SU-DHL-6 (cell line): ENCODE measurements at regions not wholly inside any gene's neighbourhood (a gene's known extent, or its start where the extent isn't known, plus 50 kb on each side); places are given as distances from the start of the nearest gene placed in this dataset.

ENCODE experiments used
- H2AFZ ChIP-seq: fragments of 200-600 bp; sonication (generic); 2 replicates; pipeline ENCODE4 v1.6.1; 2014; ENCODE audit warnings: low read depth, mild to moderate bottlenecking, moderate library complexity, mixed read lengths, antibody characterized with exemption, low read length; ENCODE audit not compliant: severe bottlenecking
- H3F3A ChIP-seq: fragments of 200-600 bp; shearing (Covaris generic); 2 replicates; pipeline ENCODE4 v1.6.0; 2016; ENCODE audit warnings: antibody characterized with exemption, mild to moderate bottlenecking; ENCODE audit not compliant: insufficient read depth
- H3K27ac ChIP-seq: fragments of 200-600 bp; sonication (generic); 2 replicates; pipeline ENCODE4 v1.5.1; 2016; ENCODE audit warnings: low read depth, mild to moderate bottlenecking, low read length, moderate library complexity, mixed read lengths
- H3K27me3 ChIP-seq: fragments of 200-600 bp; sonication (generic), shearing (Covaris generic); 2 replicates; pipeline ENCODE4 v1.6.0; 2014; ENCODE audit warnings: mild to moderate bottlenecking, low read length
- H3K36me3 ChIP-seq: fragments of 200-600 bp; sonication (generic); 2 replicates; pipeline ENCODE4 v1.6.1; 2014; ENCODE audit warnings: mild to moderate bottlenecking, low read length, mixed read lengths
- H3K4me2 ChIP-seq: fragments of 300-600, 200-600 bp; shearing (Covaris generic), sonication (generic); 2 replicates; pipeline ENCODE4 v1.6.0; 2014; ENCODE audit warnings: low read length, low read depth, mild to moderate bottlenecking; ENCODE audit not compliant: poor library complexity, severe bottlenecking
- H3K4me3 ChIP-seq: fragments of 200-600 bp; sonication (generic); 2 replicates; pipeline ENCODE4 v1.5.1; 2014; ENCODE audit warnings: antibody characterized with exemption, low read length, mild to moderate bottlenecking, mixed read lengths; ENCODE audit not compliant: insufficient read depth, poor library complexity, severe bottlenecking
- H3K79me2 ChIP-seq: fragments of 200-600 bp; sonication (generic); 2 replicates; pipeline ENCODE4 v1.6.1; 2014; ENCODE audit warnings: mild to moderate bottlenecking, low read length, moderate library complexity; ENCODE audit not compliant: insufficient read depth
- H3K9ac ChIP-seq: fragments of 200-600 bp; sonication (generic); 2 replicates; pipeline ENCODE4 v1.7.0; 2014; ENCODE audit warnings: mild to moderate bottlenecking, low read length
- H3K9me2 ChIP-seq: fragments of 200-600 bp; sonication (generic); replicated peaks from 2 replicates; pipeline ENCODE4 v1.6.1; 2014; ENCODE audit warnings: low read length; ENCODE audit not compliant: insufficient read depth
- H3K9me3 ChIP-seq: fragments of 200-600 bp; sonication (generic); 2 replicates; pipeline ENCODE4 v1.6.1; 2014; ENCODE audit warnings: low read length, mixed read lengths; ENCODE audit not compliant: insufficient read depth
- H4K20me1 ChIP-seq: fragments of 200-600 bp; sonication (generic); 2 replicates; pipeline ENCODE4 v1.6.1; 2014; ENCODE audit warnings: low read depth, mild to moderate bottlenecking, antibody characterized with exemption, low read length, moderate library complexity, mixed read lengths
- EZH2phosphoT487 ChIP-seq: fragments of 200-600 bp; sonication (generic), shearing (Covaris generic); conservative IDR thresholded peaks from 2 replicates; pipeline ENCODE4 v1.6.1; 2018; ENCODE audit warnings: mild to moderate bottlenecking, antibody characterized with exemption, low read length, moderate library complexity, mixed read lengths
- TF ChIP-seq, protein P1 (sequence below): fragments of 200-600 bp; sonication (generic); IDR thresholded peaks from one replicate; pipeline ENCODE4 v1.5.1; 2017; ENCODE audit warnings: antibody characterized with exemption, mild to moderate bottlenecking, low read length, moderate library complexity; ENCODE audit not compliant: insufficient read depth, poor library complexity, severe bottlenecking

DNA sequence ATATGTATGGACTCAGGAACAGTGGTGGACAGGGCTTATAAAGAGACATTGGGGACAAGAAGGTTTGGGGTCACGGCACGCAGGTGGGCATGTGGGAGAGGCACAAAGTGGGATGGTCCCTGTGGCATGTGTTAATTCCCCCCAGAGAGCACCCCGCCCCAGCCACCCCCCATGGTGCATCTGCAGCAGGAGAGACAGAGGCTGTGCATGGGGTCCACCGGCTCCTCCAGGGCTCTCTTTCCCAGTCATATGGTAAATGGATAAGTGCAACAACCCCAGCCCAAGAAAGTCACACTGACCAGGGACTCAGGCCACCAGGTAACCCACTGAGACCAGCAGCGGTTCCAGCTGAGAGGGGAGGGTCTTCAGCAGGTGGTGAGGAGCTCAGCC lies 242.1 kb downstream of the BCL11B start:
- no peak for TF ChIP-seq EZH2phosphoT487
- TF ChIP-seq, protein P1, sequence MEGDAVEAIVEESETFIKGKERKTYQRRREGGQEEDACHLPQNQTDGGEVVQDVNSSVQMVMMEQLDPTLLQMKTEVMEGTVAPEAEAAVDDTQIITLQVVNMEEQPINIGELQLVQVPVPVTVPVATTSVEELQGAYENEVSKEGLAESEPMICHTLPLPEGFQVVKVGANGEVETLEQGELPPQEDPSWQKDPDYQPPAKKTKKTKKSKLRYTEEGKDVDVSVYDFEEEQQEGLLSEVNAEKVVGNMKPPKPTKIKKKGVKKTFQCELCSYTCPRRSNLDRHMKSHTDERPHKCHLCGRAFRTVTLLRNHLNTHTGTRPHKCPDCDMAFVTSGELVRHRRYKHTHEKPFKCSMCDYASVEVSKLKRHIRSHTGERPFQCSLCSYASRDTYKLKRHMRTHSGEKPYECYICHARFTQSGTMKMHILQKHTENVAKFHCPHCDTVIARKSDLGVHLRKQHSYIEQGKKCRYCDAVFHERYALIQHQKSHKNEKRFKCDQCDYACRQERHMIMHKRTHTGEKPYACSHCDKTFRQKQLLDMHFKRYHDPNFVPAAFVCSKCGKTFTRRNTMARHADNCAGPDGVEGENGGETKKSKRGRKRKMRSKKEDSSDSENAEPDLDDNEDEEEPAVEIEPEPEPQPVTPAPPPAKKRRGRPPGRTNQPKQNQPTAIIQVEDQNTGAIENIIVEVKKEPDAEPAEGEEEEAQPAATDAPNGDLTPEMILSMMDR, result no peak
- Histone ChIP-seq H3K9me2 (no peaks in the 10 kb centered on the region), H3K4me2 (no peak overlapping the region), H3K79me2 (no peaks in the 10 kb centered on the region), H3K4me3 (no peak overlapping the region), H3F3A (no peaks in the 10 kb centered on the region), H3K36me3 (no peaks in the 10 kb centered on the region), H3K9me3 (no peaks in the 10 kb centered on the region), H3K27ac (no peak overlapping the region), H4K20me1 (no peaks in the 10 kb centered on the region), H2AFZ (no peak overlapping the region), H3K27me3 (no peaks in the 10 kb centered on the region), H3K9ac (no peak overlapping the region)

DNA sequence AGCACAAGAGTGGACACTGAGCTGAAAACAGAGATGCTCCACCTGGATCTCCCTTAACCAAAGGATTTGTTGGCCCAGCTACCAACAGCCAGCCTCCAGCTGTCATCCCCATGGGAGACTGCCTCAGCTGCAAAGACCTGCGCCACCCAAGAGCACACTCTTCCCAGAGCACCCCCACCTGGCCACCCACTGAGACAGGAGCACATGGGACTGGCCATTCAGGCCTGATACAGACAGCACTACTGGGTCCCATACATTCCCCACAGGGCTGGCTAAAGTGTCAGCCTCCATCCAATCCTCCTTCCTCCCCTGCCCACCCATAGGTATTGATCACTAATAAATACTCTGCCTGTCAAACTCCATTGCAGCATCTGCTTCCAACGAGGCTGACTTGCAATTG lies 241.5 kb downstream of the BCL11B start:
- H3K36me3 ChIP-seq, result no peaks in the 10 kb centered on the region
- no peak overlapping the region for H3K27ac ChIP-seq
- H3K27me3 ChIP-seq, result no peaks in the 10 kb centered on the region
- H3K4me3 ChIP-seq, result no peak overlapping the region
- no peaks in the 10 kb centered on the region for H4K20me1 ChIP-seq
- no peaks in the 10 kb centered on the region for H3K9me3 ChIP-seq
- no peaks in the 10 kb centered on the region for H3K9me2 ChIP-seq
- no peak overlapping the region for H3K9ac ChIP-seq
- no peak overlapping the region for H2AFZ ChIP-seq
- TF ChIP-seq, protein P1, result no peak
- no peak for TF ChIP-seq EZH2phosphoT487
- no peak overlapping the region for H3K4me2 ChIP-seq
- H3F3A ChIP-seq, result no peaks in the 10 kb centered on the region
- no peaks in the 10 kb centered on the region for H3K79me2 ChIP-seq

DNA sequence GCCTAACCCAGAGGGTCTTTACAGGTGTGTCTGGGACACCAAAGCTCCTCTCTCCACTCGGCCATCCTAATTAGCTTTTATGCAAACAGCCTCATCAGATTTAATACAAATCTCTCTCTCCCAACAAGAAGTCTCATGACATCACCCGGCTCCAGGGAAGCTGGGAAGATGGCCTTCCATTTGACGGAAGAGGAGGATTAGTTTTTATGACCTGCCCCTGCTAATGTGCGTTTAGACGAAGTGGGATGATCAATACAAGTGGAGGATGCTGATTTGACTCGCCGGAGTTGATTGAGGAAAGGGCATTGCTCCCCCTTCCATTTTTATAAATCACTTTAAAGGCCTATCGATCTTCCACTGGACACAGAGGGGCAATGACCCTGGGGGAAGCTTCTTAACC lies 239.2 kb downstream of the BCL11B start:
- Histone ChIP-seq H3K36me3 (no peaks in the 10 kb centered on the region), H3K9me3 (no peaks in the 10 kb centered on the region), H3K27me3 (no peaks in the 10 kb centered on the region), H3F3A (no peaks in the 10 kb centered on the region), H4K20me1 (no peaks in the 10 kb centered on the region), H3K9me2 (no peaks in the 10 kb centered on the region), H3K79me2 (no peaks in the 10 kb centered on the region), H2AFZ (no peak overlapping the region), H3K4me3 (no peak overlapping the region), H3K9ac (no peak overlapping the region), H3K4me2 (no peak overlapping the region), H3K27ac (no peak overlapping the region)
- TF ChIP-seq, protein P1, result no peak
- TF ChIP-seq EZH2phosphoT487, result no peak

DNA sequence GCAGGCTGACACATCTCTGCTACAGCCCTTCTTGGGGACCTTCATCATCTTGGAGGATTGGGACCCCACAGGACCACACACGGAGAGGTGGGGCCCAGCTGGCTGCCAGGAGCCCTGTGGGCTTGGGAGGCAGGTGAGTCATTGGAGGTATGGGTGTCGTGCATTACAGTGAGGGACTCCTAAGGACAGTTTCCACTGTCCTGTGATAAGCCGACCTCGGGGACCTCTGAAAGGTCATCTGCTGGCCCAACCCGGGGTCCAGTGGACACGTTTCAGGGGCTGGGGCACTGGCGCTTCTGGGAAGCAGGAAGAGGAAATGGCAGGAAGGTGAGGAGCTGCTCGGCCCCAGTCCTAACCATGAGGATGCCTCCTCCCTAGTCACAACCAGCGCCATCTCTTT lies 238.0 kb downstream of the BCL11B start:
- Histone ChIP-seq H2AFZ (no peak overlapping the region), H3K27me3 (no peaks in the 10 kb centered on the region), H3K4me3 (no peak overlapping the region), H3K9me3 (no peaks in the 10 kb centered on the region), H3F3A (no peaks in the 10 kb centered on the region), H3K4me2 (no peak overlapping the region), H3K9me2 (no peaks in the 10 kb centered on the region), H3K36me3 (no peaks in the 10 kb centered on the region), H3K9ac (no peak overlapping the region), H3K27ac (no peak overlapping the region), H4K20me1 (no peaks in the 10 kb centered on the region), H3K79me2 (no peaks in the 10 kb centered on the region)
- no peak for TF ChIP-seq EZH2phosphoT487
- TF ChIP-seq, protein P1, result no peak
